HG03066 (cell line): ENCODE measurements at regions not wholly inside any gene's neighbourhood (a gene's known extent, or its start where the extent isn't known, plus 50 kb on each side); places are given as distances from the start of the nearest gene placed in this dataset.

ENCODE experiments used
- ATAC-seq: cut with Tn5 transposase; IDR thresholded peaks from one replicate; pipeline ENCODE4 v1.9.1; 2021; ENCODE audit warnings: low read depth; ENCODE audit not compliant: unreplicated experiment

GRCh38 chr14:46788994-46789393, 137.4 kb upstream of the RPL10L start:
- ATAC-seq: no peak

- no peak for ATAC-seq
These were observed 130.7 kb upstream of the RPL10L start for GRCh38 chr14:46782281-46782680.

GRCh38 chr14:46769292-46769691, 117.7 kb upstream of the RPL10L start:
- peak; percentile 99 for ATAC-seq

- ATAC-seq: no peak
These were observed 95.5 kb upstream of the RPL10L start for GRCh38 chr14:46747001-46747652.

- no peak for ATAC-seq
These were observed 82.7 kb upstream of the RPL10L start for GRCh38 chr14:46734286-46734685.

GRCh38 chr14:46717211-46717610, 65.6 kb upstream of the RPL10L start:
- no peak for ATAC-seq
